MCF 10A (cell line): ENCODE measurements at regions not wholly inside any gene's neighbourhood (a gene's known extent, or its start where the extent isn't known, plus 50 kb on each side); places are given as distances from the start of the nearest gene placed in this dataset.
"Not testable (repeated sequence)": the region's sequence is repeated elsewhere in the genome, so short reads cannot be mapped to it uniquely, and the experiment has no call there.

Experiments
- BruUV-seq: library from RNA; stranded (reverse); fragments of 400-500 nt; replicated peaks from 2 replicates; lab custom pipeline; 2021; lab: Mats Ljungman, UMichigan
- CTCF ChIA-PET: fragments of 300-600 bp; sonication (Branson Sonifier 250); formaldehyde crosslinking; extraction: SDS; loops from one replicate; lab custom pipeline; 2021; ENCODE audit warnings: antibody characterized with exemption, inconsistent platforms; lab: Yijun Ruan, JAX
- POLR2A ChIA-PET: fragments of 300-600, 350-650 bp; sonication (Branson Sonifier 250); formaldehyde crosslinking; extraction: SDS; loops from one replicate; lab custom pipeline; 2020; ENCODE audit warnings: antibody characterized with exemption, inconsistent platforms; lab: Yijun Ruan, JAX
- DNase-seq: peaks from one replicate; pipeline ENCODE4 v3.0.0-alpha.2; 2018; ENCODE audit not compliant: unreplicated experiment
- H3K27ac Mint-ChIP-seq: one replicate; pipeline ENCODE4 v1.8.0; 2022; ENCODE audit warnings: mild to moderate bottlenecking, low read depth, mixed read lengths; ENCODE audit not compliant: unreplicated experiment
- H3K27me3 Mint-ChIP-seq: one replicate; pipeline ENCODE4 v1.8.0; 2022; ENCODE audit warnings: mixed read lengths; ENCODE audit not compliant: insufficient read depth, unreplicated experiment
- H3K36me3 Mint-ChIP-seq: one replicate; pipeline ENCODE4 v1.8.0; 2022; ENCODE audit warnings: mild to moderate bottlenecking, moderate library complexity, mixed read lengths; ENCODE audit not compliant: insufficient read depth, unreplicated experiment
- H3K4me1 Mint-ChIP-seq: one replicate; pipeline ENCODE4 v1.8.0; 2022; ENCODE audit warnings: mixed read lengths; ENCODE audit not compliant: insufficient read depth, unreplicated experiment
- H3K4me3 Mint-ChIP-seq: one replicate; pipeline ENCODE4 v1.8.0; 2022; ENCODE audit warnings: mild to moderate bottlenecking, moderate library complexity, mixed read lengths; ENCODE audit not compliant: unreplicated experiment
- H3K9me3 Mint-ChIP-seq: one replicate; pipeline ENCODE4 v1.8.0; 2022; ENCODE audit warnings: mixed read lengths; ENCODE audit not compliant: unreplicated experiment
- intact Hi-C: fragments of 100-400 bp; cut with micrococcal nuclease; formaldehyde crosslinking; loops from 2 replicates; pipeline ENCODE4 v1.14.1; 2022
- TF ChIP-seq, protein P1 (sequence below): fragments of 200-600 bp; IDR thresholded peaks from one replicate; pipeline ENCODE4 v1.8.0; 2022; ENCODE audit warnings: antibody characterized with exemption, mild to moderate bottlenecking; ENCODE audit not compliant: unreplicated experiment

DNA sequence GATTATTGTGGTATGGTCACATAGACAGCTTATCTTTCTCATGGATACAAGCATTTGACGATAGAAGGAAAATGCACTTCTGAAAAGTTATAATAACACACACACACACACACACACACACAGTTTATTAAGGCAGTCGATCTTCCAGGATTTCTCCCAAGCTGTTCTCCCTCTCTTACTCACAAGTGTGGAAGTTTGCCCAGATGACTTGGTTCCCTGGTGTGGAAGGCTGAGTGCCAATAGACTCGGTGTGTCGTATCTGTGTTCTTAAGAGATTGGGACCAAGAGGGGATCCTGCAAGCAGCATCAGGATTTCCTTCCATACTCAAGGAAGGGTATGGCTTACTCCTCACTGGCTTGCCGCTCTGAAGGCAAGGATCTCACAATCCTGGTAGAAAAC, 279.6 kb downstream of the HS3ST3B1 start:
- H3K4me1 Mint-ChIP-seq: peaks cover 14% of the 10 kb centered on the region
- TF ChIP-seq, protein P1, sequence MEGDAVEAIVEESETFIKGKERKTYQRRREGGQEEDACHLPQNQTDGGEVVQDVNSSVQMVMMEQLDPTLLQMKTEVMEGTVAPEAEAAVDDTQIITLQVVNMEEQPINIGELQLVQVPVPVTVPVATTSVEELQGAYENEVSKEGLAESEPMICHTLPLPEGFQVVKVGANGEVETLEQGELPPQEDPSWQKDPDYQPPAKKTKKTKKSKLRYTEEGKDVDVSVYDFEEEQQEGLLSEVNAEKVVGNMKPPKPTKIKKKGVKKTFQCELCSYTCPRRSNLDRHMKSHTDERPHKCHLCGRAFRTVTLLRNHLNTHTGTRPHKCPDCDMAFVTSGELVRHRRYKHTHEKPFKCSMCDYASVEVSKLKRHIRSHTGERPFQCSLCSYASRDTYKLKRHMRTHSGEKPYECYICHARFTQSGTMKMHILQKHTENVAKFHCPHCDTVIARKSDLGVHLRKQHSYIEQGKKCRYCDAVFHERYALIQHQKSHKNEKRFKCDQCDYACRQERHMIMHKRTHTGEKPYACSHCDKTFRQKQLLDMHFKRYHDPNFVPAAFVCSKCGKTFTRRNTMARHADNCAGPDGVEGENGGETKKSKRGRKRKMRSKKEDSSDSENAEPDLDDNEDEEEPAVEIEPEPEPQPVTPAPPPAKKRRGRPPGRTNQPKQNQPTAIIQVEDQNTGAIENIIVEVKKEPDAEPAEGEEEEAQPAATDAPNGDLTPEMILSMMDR: no peak
- ChIA-PET CTCF (interaction anchor here (0.6 to 0.7 kb wide), 2 partner anchors 119 to 339 kb away, joined by 3 read pairs; no protein-coding TSS in a partner anchor), POLR2A (interaction anchor here (0.7 kb wide), 1 partner anchor 1694 kb away, joined by 3 read pairs; no protein-coding TSS in a partner anchor)
- no peaks in the 10 kb centered on the region for H3K9me3 Mint-ChIP-seq
- H3K27me3 Mint-ChIP-seq: peaks cover 5% of the 10 kb centered on the region
- intact Hi-C loops: no loop called here
- no peak overlapping the region for H3K4me3 Mint-ChIP-seq
- no peaks in the 10 kb centered on the region for H3K36me3 Mint-ChIP-seq
- no peak overlapping the region for H3K27ac Mint-ChIP-seq
- no TSS peak for BruUV-seq
- peak; percentile 47 for DNase-seq

DNA sequence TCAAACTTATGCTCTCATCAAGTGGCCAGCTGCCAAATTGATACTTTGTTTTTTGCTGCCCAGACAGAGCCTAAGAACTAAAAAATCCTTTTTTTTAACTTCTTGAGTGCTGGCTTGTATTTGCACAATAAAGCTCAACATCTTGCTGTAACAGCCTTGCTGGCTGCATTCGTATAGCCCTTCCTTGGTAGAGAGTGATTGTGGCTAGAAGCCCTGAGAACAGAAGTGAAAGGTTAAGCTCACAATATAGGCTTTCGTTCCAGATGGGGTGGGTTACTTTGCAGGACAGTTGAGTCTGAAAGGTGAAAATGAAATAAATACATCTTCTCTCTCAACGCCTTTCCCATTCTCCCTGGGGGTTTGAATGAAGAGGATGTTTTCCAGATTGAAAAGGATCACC, 278.8 kb downstream of the HS3ST3B1 start:
- DNase-seq: no peak
- peaks cover 14% of the 10 kb centered on the region for H3K4me1 Mint-ChIP-seq

DNA sequence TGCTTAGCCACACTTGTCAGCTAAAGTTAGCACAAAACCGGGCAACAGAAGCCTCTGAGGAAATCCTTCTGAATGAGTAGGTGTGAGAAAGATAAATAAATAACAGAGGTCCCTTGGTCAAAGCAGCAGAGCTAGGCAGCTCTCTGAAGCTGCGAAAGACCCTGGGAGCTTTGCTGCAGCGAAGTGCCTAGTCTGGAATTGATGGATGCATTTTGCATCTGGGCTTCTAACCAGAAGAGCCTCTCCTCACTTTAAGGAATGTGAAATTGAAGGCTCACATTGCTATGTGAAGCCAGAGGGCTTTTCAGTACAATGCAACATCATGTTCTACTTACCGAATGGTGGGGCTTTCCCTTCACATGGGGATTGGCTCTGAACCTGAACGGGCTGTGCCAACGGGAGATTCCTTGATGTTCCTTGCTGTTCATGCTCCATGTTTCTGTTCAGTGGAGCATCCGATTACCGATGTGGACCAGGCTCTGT, 274.6 kb downstream of the HS3ST3B1 start:
- Mint-ChIP-seq H3K4me3 (no peak overlapping the region), H3K27me3 (peaks cover 11% of the 10 kb centered on the region)

More for the DNA sequence above, 278.8 kb downstream of the HS3ST3B1 start:
- peaks cover 2% of the 10 kb centered on the region for H3K9me3 Mint-ChIP-seq
- ChIA-PET POLR2A (interaction anchor here (0.6 to 0.7 kb wide), 2 partner anchors 22 to 1695 kb away, joined by 3 read pairs; no protein-coding TSS in a partner anchor), CTCF (interaction anchor here (0.6 to 1.0 kb wide), 4 partner anchors 120 to 339 kb away, joined by 3 read pairs; no protein-coding TSS in a partner anchor)
- H3K4me3 Mint-ChIP-seq: no peak overlapping the region
- no peaks in the 10 kb centered on the region for H3K36me3 Mint-ChIP-seq
- BruUV-seq: no TSS peak
- intact Hi-C loops: no loop called here
- TF ChIP-seq, protein P1: no peak
- peaks cover 11% of the 10 kb centered on the region for H3K27me3 Mint-ChIP-seq
- no peak overlapping the region for H3K27ac Mint-ChIP-seq

DNA sequence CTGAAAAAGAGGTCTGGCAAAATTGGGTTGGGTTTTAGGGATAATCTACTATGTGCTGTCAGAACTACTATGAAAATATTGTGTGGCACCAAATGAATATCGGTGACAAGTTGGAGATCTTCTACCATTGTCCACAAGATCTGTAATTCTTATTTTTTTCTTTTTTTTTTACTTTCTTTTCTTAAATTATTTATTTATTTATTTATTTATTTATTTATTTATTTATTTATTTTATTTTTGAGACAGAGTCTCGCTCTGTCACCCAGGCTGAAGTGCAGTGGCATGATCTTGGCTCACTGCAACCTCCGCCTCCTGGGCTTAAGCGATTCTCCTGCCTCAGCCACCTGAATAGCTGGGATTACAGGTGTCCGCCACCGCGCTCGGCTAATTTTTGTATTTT, 259.4 kb downstream of the HS3ST3B1 start:
- H3K27ac Mint-ChIP-seq, DNase-seq, H3K36me3 Mint-ChIP-seq, H3K4me3 Mint-ChIP-seq, H3K9me3 Mint-ChIP-seq, H3K27me3 Mint-ChIP-seq, CTCF ChIA-PET, BruUV-seq, H3K4me1 Mint-ChIP-seq, POLR2A ChIA-PET, intact Hi-C loops: not testable (repeated sequence)

More for the DNA sequence above, 274.6 kb downstream of the HS3ST3B1 start:
- Mint-ChIP-seq H3K4me1 (peaks cover 13% of the 10 kb centered on the region), H3K9me3 (peaks cover 8% of the 10 kb centered on the region), H3K27ac (peak overlapping the region; percentile 7), H3K36me3 (no peaks in the 10 kb centered on the region)
- no TSS peak for BruUV-seq
- CTCF ChIA-PET: interaction anchor here (1.1 kb wide), 1 partner anchor 581 kb away, joined by 3 read pairs; no protein-coding TSS in a partner anchor
- TF ChIP-seq, protein P1: no peak
- intact Hi-C loops: no loop called here
- POLR2A ChIA-PET: interaction anchor here (0.9 kb wide), 1 partner anchor 517 kb away, joined by 3 read pairs; no protein-coding TSS in a partner anchor
- DNase-seq: no peak
